ENCODE measurements at regions not wholly inside any gene's neighbourhood (a gene's known extent, or its start where the extent isn't known, plus 50 kb on each side); places are given as distances from the start of the nearest gene placed in this dataset.

DNA sequence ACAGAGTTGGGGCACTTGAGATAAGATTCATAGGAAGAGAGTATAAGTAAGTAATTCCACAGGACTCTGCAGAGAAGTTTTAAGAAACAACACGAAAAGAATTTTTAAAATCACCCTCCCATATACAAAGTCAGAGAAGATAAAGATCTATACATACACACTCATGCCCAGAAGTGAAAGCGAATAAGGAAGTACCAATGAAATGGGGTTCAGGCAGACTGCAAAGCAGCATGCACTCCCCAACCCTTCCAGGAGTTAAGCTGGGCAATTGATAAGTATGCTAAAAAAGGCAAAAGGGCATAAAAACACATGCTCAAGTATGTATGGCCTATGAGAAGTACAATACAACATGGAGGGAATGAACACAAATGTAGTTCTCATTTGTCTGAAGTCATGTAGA lies 246.2 kb upstream of the GRIP1 start:
- Histone ChIP-seq H3K4me3 (ENCODE audit: low read length) (no peak overlapping the region), H3K9me3 (ENCODE audit: low read length) (no peaks in the 10 kb centered on the region), H3K9me2 (ENCODE audit: insufficient read depth, low read length) (no peaks in the 10 kb centered on the region), H2AFZ (ENCODE audit: low read depth, low read length) (no peak overlapping the region), H3K79me2 (replicated peaks; ENCODE audit: insufficient read depth, low read length) (no peaks in the 10 kb centered on the region), H4K20me1 (ENCODE audit: insufficient read depth) (no peaks in the 10 kb centered on the region), H3K27me3 (ENCODE audit: insufficient read depth, low read depth, low read length) (no peaks in the 10 kb centered on the region), H3K9ac (ENCODE audit: low read length) (no peak overlapping the region), H3K4me2 (ENCODE audit: low read length) (no peak overlapping the region), H3F3A (ENCODE audit: insufficient read depth, low read length, poor library complexity, severe bottlenecking) (no peaks in the 10 kb centered on the region), H3K27ac (ENCODE audit: low read length) (no peak overlapping the region), H3K36me3 (ENCODE audit: insufficient read depth, low read length) (no peaks in the 10 kb centered on the region)
- TF ChIP-seq REST (IDR thresholded peaks at IDR 0.05; ENCODE audit: borderline replicate concordance), result no peak
- no peak for TF ChIP-seq EP300 (conservative IDR thresholded peaks at IDR 0.05; ENCODE audit: poor library complexity, severe bottlenecking)
- no peak for TF ChIP-seq RAD21 (conservative IDR thresholded peaks at IDR 0.05)
- TF ChIP-seq CTCF (IDR thresholded peaks at IDR 0.05; ENCODE audit: poor library complexity, severe bottlenecking), result no peak
- no peak for TF ChIP-seq MXI1 (conservative IDR thresholded peaks at IDR 0.05; ENCODE audit: poor library complexity, severe bottlenecking)
- TF ChIP-seq EZH2 (IDR thresholded peaks at IDR 0.05; ENCODE audit: borderline replicate concordance, insufficient read depth, low read length, poor library complexity, severe bottlenecking), result no peak
- no peak for TF ChIP-seq TAF1 (IDR thresholded peaks at IDR 0.05; ENCODE audit: low read depth)
- no peak for TF ChIP-seq SMC3 (conservative IDR thresholded peaks at IDR 0.05; ENCODE audit: poor library complexity)
- no peak for TF ChIP-seq POLR2AphosphoS5 (IDR thresholded peaks at IDR 0.05)

- Histone ChIP-seq H4K20me1 (ENCODE audit: insufficient read depth) (no peaks in the 10 kb centered on the region), H3K9me3 (ENCODE audit: low read length) (no peaks in the 10 kb centered on the region), H3K27me3 (ENCODE audit: insufficient read depth, low read depth, low read length) (no peaks in the 10 kb centered on the region), H3K36me3 (ENCODE audit: insufficient read depth, low read length) (no peaks in the 10 kb centered on the region), H3K79me2 (replicated peaks; ENCODE audit: insufficient read depth, low read length) (peaks cover 4% of the 10 kb centered on the region), H2AFZ (ENCODE audit: low read depth, low read length) (no peak overlapping the region), H3K9me2 (ENCODE audit: insufficient read depth, low read length) (no peaks in the 10 kb centered on the region), H3K27ac (ENCODE audit: low read length) (no peak overlapping the region), H3K9ac (ENCODE audit: low read length) (no peak overlapping the region), H3K4me2 (ENCODE audit: low read length) (no peak overlapping the region), H3K4me3 (ENCODE audit: low read length) (no peak overlapping the region), H3F3A (ENCODE audit: insufficient read depth, low read length, poor library complexity, severe bottlenecking) (no peaks in the 10 kb centered on the region)
- TF ChIP-seq CTCF (IDR thresholded peaks at IDR 0.05; ENCODE audit: poor library complexity, severe bottlenecking), result no peak
- no peak for TF ChIP-seq TAF1 (IDR thresholded peaks at IDR 0.05; ENCODE audit: low read depth)
- TF ChIP-seq SMC3 (conservative IDR thresholded peaks at IDR 0.05; ENCODE audit: poor library complexity), result no peak
- no peak for TF ChIP-seq REST (IDR thresholded peaks at IDR 0.05; ENCODE audit: borderline replicate concordance)
- no peak for TF ChIP-seq MXI1 (conservative IDR thresholded peaks at IDR 0.05; ENCODE audit: poor library complexity, severe bottlenecking)
- TF ChIP-seq RAD21 (conservative IDR thresholded peaks at IDR 0.05), result no peak
- TF ChIP-seq EP300 (conservative IDR thresholded peaks at IDR 0.05; ENCODE audit: poor library complexity, severe bottlenecking), result no peak
- TF ChIP-seq EZH2 (IDR thresholded peaks at IDR 0.05; ENCODE audit: borderline replicate concordance, insufficient read depth, low read length, poor library complexity, severe bottlenecking), result no peak
- no peak for TF ChIP-seq POLR2AphosphoS5 (IDR thresholded peaks at IDR 0.05)
Observed at GRCh38 chr12:66929121-66929520, 250.2 kb upstream of the GRIP1 start.
